GM21723 (cell line): ENCODE measurements at regions not wholly inside any gene's neighbourhood (a gene's known extent, or its start where the extent isn't known, plus 50 kb on each side); places are given as distances from the start of the nearest gene placed in this dataset.

Source experiments
- ATAC-seq: cut with Tn5 transposase; IDR thresholded peaks from one replicate; pipeline ENCODE4 v1.9.1; 2021; ENCODE audit warnings: mild to moderate bottlenecking, moderate library complexity; ENCODE audit not compliant: unreplicated experiment

GRCh38 chr2:221050020-221050795, 521.9 kb downstream of the EPHA4 start:
- ATAC-seq = peak; percentile 47

- ATAC-seq = no peak
These were observed 520.9 kb downstream of the EPHA4 start for GRCh38 chr2:221051162-221051561.

- ATAC-seq = no peak
These were observed 511.7 kb downstream of the EPHA4 start for GRCh38 chr2:221060376-221060775.

- no peak for ATAC-seq
These were observed 508.5 kb downstream of the EPHA4 start for GRCh38 chr2:221063568-221063967.

GRCh38 chr2:221064058-221064854, 507.8 kb downstream of the EPHA4 start:
- ATAC-seq = no peak

- ATAC-seq = no peak
These were observed 507.2 kb downstream of the EPHA4 start for GRCh38 chr2:221064880-221065279.

GRCh38 chr2:221068123-221068522, 504.0 kb downstream of the EPHA4 start:
- ATAC-seq = no peak

- no peak for ATAC-seq
These were observed 502.0 kb downstream of the EPHA4 start for GRCh38 chr2:221070106-221070505.

GRCh38 chr2:221073326-221074049, 498.6 kb downstream of the EPHA4 start:
- no peak for ATAC-seq

GRCh38 chr2:221074238-221074637, 497.9 kb downstream of the EPHA4 start:
- no peak for ATAC-seq

GRCh38 chr2:221075203-221075602, 496.9 kb downstream of the EPHA4 start:
- no peak for ATAC-seq

- no peak for ATAC-seq
These were observed 494.9 kb downstream of the EPHA4 start for GRCh38 chr2:221077251-221077650.

GRCh38 chr2:221077799-221078198, 494.3 kb downstream of the EPHA4 start:
- no peak for ATAC-seq

GRCh38 chr2:221085341-221085900, 486.7 kb downstream of the EPHA4 start:
- ATAC-seq = no peak

- ATAC-seq = no peak
These were observed 486.2 kb downstream of the EPHA4 start for GRCh38 chr2:221085936-221086335.

- no peak for ATAC-seq
These were observed 484.3 kb downstream of the EPHA4 start for GRCh38 chr2:221087779-221088178.

- ATAC-seq = no peak
These were observed 483.6 kb downstream of the EPHA4 start for GRCh38 chr2:221088506-221088905.

GRCh38 chr2:221095356-221095755, 476.7 kb downstream of the EPHA4 start:
- no peak for ATAC-seq

- ATAC-seq = no peak
These were observed 475.2 kb downstream of the EPHA4 start for GRCh38 chr2:221096706-221097567.

- no peak for ATAC-seq
These were observed 474.6 kb downstream of the EPHA4 start for GRCh38 chr2:221097568-221097915.
